Stimulated activated CD4-positive, alpha-beta T cell treated with anti-CD3 and anti-CD28 coated beads, Interleukin-4, amount 100 ng/mL, for 24 hours (primary cell): ENCODE measurements at regions not wholly inside any gene's neighbourhood (a gene's known extent, or its start where the extent isn't known, plus 50 kb on each side); places are given as distances from the start of the nearest gene placed in this dataset.
"Not testable (repeated sequence)": the region's sequence is repeated elsewhere in the genome, so short reads cannot be mapped to it uniquely, and the experiment has no call there.

Experiments used
- DNase-seq: peaks from one replicate; pipeline ENCODE4 v3.0.0-alpha.2; 2020

DNA sequence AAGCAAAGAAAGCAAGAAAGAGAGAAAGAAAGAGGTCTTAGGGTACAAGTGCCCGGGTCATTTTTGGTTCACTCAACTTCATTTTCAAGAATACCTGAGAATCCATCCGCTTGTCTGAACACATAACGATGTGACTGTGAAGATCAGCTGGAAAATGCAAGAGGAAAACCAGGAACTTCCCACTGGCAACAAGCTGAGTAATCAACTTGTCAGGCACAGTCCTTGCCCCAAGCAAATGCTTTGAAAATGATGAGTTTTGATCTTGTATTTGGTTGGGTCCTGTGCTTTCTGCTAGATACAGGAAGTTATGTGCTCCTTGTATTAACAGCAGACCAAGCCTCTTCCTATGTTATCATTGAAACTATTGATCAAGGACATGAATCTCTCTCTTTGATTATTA lies 239.1 kb downstream of the ASMT start:
- DNase-seq, result no peak

DNA sequence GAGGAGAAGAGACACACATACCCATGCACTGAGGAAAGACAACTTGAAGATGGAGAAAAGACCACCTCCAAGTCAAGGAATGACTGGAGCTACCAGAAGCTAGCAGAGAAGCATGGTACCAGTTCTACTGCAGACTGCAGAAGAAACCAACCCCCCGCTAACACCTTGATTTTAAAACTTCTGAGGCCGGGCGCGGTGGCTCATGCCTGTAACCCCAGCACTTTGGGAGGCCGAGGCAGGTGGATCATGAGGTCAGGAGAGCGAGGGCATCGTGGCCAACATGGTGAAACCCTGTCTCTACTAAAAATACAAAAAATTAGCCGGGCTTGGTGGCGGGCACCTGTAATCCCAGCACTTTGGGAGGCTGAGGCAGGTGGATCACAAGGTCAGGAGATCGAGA lies 240.0 kb downstream of the ASMT start:
- not testable (repeated sequence) for DNase-seq

DNA sequence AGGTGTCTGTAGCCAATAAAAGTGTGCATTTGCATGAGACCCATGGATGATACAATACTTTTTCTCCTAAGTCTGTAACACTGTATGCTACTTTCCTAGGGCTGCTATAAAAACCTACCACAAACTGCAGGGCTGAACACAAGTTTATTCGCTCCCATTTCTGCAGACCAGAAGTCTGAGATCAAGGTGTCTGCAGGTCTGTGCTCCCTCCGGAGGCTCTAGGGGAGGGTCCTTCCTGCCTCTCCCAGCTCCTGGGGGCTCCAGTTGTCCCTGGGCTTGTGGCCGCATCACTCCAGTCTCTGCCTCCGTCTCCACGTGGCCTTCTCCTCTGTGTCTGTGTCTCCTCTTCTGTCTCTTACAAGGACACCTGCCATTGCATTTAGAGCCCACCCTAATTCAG lies 244.4 kb downstream of the ASMT start:
- not testable (repeated sequence) for DNase-seq

DNA sequence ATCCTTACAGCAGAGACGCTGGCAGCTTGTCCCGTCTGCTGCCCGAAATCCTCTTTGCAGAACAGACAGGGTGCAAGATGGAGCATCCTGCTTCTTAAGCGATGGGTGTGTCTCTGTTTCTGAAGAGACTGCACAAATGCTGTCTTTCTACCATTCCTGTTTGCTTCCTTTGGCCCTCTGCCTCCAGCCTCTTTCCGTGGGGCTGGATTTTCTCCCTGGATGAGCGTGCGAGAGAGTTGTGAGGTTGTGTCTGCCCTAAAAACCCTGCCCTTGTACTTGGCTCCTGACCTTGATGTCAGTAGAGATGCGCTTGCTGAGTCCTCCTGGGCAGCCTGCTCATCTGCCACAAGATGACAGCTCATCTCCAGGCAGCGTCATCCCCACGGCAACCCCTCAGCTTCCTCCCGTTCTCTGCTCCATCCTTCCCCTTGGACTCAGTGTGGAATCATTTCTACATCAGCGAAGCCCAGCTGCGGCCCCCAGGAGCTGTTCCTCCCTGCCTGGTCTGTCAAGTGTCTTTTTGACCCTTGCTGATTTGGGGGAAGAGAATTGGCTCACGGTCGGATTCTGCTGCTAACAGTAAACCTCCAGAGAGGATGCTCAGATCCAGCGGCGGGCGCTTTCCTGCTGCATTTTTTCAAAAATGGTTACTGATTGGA lies 246.2 kb downstream of the ASMT start:
- no peak for DNase-seq

DNA sequence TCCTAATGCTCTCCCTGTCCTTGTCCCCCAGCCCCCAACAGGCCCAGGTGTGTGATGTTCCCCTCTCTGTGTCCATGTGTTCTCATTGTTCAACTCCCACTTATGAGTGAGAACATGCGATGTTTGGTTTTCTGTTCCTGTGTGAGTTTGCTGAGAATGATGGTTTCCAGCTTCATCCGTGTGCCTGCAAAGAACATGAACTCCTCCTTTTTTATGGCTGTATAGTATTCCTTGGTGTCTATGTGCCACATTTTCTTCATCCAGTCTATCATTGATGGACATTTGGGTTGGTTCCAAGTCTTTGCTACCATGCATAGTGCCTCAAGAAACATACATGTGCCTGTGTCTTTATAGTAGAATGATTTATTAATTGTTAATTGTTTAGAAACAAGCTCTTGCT lies 249.1 kb downstream of the ASMT start:
- not testable (repeated sequence) for DNase-seq

DNA sequence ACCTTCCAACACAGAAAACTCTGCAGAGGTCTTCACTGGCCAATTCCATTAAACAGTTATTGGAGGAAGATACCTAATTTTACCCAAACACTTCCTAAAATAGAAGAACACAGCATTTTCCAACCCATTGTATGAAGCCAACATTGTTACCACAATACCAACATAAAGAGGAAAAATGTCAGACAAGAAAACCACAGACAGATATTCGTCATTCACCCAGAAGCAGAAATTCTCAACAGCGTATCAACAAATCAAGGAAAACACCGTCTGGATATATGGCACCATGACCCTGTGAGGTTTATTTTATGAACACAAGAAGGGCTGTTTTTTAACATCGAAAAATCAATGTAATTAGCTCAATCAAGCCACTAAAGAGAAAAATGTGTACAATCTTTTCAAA lies 255.6 kb downstream of the ASMT start:
- DNase-seq, result no peak

DNA sequence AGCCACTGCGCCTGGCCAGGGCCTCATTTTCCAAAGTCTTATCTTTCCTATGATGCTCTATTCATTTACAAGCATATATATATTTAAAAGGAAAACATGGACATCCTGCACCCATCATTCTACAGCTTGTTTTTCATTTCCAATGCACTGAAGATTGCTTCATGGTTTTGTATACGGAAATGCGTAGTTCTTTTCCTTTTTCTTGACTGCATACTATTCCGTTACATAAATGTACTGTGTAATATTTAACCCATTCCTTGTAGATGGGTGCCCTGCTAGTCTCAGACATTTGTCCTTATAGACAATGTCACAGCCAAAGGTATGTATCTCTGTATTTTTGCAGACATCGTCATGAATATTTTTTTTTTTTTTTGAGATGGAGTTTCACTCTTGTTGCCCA lies 257.0 kb downstream of the ASMT start:
- no peak for DNase-seq

DNA sequence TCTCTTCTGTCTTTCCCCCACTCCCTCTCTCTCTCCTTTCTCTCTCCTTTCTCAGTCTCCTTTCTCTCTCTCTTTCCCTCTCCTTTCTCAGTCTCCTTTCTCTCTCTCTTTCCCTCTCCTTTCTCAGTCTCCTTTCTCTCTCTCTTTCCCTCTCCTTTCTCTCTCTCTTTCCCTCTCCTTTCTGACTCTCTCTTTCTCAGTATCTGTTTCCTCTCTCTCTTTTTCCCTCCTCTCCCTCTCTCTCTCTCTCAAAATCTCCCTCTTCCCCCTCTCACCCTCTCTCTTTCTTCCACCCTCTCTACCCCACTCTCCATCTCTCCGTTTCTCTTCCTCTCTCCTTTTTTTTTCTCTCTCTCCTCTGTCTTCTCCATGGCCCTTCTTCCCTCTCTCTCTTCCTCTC lies 258.8 kb downstream of the ASMT start:
- no peak for DNase-seq

DNA sequence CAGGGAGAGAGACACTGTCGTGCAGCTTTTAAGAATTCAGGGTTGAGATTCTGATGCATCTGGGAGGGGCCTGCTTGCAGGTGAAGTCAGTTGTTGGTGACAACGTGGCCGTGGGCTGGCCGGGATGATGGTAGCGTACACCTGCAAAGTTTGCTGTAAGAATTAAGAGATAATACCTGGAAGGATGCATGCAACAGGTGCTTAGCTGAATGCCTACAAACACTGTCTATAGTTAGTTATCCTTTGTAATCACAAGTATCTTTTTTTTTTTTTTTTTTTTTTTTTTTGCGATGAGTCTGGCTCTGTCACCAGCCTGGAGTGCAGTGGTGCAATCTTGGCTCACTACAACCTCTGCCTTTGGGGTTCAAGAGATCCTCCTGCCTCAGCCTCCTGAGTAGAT lies 259.6 kb downstream of the ASMT start:
- no peak for DNase-seq

DNA sequence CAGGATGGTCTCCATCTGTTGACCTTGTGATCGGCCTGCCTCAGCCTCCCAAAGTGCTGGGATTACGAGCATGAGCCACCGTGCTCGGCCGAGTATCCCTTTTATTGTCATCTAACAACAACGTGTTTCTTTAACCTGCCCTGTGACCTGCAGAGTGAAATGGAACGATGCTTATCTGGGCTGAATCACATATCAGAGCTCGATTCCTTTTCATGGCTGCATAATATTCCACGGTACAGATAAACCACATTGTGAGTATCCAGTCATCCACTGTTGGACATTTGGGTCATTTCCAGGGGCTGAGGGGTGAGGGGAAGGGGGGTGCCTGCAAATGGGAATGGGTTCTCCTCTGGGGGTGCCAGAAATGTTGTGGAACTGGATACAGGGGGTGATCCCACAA lies 260.0 kb downstream of the ASMT start:
- DNase-seq, result no peak

DNA sequence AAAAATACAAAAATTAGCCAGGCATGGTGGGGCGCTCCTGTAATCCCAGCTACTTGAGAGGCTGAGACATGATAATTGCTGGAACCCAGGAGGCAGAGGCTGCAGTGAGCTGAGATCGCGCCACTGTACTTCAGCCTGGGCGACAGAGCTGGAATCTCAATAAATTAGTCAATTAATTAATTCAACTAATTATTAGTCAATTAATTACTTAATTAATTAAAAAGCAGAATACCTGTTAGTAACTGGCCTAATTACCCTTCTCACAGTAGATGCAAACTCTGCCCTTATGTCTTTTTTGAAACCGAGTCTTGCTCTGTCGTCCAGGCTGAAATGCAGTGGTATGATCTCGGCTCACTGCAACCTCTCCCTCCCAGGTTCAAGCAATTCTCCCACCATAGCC lies 261.2 kb downstream of the ASMT start:
- no peak for DNase-seq

DNA sequence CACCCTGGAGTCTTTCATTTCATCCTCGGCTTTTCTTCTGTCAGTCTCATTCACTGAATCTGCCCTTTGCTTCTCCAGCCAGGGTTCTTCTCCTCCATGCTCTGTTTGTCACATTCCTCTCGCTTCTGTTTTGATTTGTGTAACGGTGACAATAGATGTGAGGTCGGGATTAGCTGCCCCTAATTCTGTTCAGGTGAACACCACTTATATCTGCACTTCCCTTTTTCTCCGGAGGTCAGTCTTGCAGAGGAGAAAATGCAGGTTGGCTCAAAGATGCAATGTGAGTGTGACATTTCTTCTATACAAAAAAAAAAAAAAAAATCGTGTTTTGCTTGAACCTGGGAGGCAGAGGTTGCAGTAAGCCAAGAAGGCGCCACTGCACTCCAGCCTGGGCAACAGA lies 262.9 kb downstream of the ASMT start:
- DNase-seq, result no peak

DNA sequence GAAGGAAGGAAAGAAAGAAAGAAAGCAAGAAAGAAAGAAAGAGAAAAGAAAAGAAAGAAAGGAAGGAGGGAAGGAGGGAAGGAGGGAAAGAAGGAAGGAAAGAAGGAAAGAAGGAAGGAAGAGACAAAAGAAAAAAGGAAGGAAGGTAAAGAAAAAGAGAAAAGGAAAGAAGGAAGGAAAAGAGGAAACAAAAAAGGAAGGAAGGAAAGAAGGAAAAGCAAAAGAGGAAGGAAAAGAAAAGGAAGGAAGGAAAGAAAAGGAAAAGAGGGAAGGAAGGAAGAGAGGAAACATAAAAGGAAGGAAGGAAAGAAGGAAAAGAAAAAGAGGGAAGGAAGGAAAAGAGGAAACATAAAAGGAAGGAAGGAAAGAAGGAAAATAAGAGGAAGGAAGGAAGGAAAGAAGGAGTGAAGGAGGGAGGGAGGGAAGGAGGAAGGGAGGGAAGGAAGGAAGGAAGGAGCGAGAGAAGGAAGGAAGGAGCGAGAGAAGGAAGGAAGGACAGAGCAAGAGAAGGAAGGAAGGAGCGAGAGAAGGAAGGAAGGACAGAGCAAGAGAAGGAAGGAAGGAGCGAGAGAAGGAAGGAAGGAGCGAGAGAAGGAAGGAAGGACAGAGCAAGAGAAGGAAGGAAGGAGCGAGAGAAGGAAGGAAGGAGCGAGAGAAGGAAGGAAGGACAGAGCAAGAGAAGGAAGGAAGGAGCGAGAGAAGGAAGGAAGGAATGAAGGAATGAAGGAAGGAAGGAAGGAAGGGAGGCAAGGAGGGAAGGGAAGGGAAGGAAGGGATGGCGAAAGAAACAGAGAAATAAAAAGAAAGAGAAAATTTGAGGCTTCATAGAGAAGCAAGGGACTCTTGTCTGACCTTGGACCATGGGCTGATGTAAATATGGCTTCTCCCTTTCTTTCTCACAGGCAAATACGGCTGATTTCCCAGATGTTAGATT lies 266.3 kb downstream of the ASMT start:
- DNase-seq, result not testable (repeated sequence)

DNA sequence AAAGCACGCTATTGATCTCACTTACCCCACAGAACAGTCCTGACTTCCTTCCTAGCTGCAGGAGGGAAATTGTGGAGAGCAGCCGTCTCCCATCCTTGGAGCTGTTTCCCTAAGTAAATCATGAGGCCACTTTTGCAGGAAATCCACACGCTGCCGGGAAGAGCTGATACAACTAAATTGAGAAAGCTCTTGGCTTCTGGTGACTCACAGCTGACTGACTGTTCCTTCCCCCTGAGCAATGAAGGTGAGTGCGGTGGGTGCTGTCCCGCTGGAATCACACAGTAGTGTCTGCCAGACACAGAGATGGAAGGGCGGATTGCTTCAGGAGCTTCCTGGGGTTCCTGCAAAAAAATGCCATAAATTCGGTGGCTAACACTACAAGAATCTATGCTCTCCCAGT lies 268.9 kb downstream of the ASMT start:
- no peak for DNase-seq

DNA sequence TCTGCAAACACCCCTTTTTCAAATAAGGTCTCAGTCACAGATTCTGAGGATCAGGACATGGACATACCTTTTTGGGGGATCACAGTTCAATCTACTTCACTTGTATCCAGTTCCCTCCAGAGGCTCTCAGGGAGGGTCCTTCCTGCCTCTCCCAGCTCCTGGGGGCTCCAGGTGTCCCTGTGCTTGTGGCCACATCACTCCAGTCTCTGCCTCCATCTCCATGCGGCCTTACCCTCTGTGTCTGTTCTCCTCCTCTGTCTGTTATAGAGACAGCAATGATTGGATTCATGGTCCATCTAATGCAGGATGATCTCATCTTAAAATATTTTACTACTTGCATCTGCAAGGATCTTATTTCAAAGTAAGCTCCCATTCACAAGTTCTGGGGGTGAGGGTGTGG lies 269.6 kb downstream of the ASMT start:
- DNase-seq, result no peak

DNA sequence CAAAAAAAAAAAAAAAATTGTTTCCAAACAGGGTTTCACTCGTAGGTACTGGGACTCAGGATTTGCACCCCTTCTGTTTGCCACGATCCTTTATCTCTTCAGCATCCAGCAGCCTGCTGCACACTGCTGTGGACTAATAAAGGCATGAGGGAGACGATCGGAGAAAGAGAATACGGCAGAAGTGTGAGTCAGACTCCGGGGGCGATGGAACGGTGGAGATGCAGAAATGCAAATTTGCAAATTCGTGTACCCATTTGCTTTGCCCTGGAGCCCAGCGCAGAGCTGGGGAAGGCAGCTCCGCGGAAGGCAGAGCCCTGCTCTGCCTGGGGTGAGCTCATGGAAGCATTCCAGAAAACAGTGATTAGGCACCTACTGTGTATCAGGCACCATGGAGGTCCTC lies 270.3 kb downstream of the ASMT start:
- no peak for DNase-seq

DNA sequence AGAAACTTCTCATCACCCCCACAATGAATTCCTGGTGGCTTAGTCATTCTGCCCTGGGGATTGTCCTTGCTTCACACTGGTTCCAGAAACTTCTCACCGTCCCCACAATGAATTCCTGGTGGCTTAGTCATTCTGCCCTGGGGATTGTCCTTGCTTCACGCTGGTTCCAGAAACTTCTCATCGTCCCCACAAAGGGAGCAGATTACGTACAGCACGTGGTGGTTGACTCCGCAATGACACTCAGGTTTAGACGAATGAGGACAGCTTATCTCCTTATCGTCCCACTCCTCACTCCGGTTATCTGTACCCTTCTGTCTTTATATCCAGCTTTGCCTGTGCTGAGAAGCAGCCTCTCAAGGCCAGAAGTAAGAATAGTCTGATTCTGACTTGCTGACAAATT lies 273.4 kb downstream of the ASMT start:
- not testable (repeated sequence) for DNase-seq

DNA sequence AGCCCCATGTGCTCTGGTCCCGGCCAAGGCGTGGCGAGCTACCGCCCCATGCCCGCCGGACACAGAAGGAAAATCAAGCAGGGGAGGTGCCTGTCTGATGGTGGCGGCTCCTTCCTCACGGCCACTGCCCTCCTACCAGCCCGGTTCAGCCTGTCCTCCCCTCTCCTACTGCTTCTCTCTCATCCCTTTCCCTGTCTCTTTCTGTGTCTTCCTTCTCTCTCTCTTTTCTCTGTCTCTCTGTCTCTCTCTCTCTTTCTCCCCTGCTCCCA lies 279.1 kb downstream of the ASMT start:
- DNase-seq, result no peak

DNA sequence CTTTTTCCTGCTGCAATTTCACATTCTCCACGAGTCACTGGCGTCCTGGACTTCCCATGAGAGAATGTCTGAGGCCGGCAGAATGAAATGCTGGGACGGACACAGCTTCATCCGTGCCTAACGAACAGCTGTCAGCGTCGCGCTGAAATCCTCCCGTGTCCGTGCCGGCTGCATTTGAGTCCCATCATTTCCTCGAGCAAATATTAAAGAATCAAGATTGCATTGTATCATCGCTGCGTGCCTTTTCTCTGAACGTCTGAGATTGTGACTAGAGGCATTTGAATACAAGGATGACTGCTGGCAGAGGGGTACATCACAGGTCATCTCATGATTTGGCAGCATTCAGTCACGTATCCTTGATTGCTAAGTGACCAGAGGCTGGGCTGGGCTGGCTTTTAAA lies 279.9 kb downstream of the ASMT start:
- no peak for DNase-seq

DNA sequence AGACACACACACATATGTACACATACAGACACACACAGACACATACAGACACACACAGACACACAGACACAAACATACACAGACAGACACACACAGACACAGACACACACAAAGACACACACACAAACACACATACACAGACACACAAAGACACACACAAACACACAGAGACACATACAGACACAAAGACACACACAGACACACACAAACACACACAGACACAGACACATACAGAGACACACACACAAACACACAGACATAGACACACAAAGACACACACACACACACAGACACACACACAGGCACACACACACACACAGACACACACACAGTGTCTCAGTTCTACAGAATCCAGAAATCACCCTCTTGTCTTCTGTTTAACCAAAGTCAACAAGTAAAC lies 280.7 kb downstream of the ASMT start:
- no peak for DNase-seq

DNA sequence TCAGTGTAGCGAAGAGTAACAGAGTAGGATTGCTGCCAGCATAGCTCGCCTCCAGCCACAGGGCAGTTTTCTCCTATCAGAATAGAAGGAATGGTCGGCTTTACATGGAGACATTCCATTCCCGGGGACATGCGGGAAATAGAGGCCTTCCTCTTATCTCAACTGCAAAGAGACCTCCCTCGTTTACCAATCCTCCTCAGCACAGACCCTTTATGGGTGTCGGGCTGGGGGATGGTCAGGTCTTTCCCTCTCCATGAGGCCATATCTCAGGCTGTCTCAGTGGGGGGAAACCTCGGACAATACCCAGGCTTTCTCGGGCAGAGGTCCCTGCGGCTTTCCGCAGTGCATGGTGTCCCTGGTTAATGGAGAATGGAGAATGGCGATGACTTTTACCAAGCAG lies 285.0 kb downstream of the ASMT start:
- no peak for DNase-seq

DNA sequence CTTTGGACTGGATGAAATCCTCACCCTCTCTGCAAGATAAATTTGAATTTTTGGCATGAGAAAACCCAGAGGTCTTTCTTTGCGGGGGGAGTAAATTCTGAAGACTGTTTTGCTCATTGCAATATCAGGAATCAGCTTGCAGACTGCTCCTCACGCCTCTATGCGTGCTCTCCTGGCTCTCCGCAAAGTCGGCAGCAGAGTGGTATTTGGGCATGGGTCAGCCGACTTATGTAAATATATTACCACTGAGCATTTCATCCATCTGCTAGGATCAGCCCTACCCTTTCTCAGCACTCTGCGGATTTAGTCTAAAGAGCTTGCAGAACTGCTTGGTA lies 288.0 kb downstream of the ASMT start:
- no peak for DNase-seq

DNA sequence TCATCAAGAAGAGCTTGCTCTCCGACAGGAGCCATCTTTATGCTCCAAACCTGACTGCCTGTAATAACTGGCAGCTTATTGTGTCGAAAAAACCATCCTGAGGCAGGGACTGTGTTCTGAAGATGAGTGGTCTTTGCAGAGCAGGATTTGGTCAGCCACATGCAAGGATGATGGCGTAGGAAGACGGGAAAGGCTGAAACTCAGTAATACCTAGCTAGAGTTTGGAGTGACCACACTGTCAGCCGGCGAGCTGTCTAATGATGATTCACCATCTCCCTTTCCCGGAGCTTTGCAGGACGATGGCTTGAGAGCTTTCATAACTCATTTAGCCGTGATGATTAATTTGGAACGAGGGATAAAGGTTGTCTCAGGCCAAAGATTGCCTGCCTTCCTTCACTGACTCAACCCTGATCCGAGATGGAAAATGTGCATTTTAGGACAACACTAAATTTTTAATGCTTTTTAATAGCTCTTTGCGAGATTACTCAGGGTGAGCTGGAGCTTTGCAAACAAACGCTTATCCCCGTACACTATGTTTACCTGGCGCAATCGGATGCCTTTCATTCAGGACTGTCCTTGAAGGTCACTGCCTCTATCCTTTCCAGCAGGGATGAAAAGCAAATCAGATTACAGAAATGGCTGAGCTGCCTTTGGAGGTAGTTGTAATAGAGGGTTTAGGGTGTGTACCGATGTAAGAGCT lies 288.5 kb downstream of the ASMT start:
- DNase-seq, result no peak

DNA sequence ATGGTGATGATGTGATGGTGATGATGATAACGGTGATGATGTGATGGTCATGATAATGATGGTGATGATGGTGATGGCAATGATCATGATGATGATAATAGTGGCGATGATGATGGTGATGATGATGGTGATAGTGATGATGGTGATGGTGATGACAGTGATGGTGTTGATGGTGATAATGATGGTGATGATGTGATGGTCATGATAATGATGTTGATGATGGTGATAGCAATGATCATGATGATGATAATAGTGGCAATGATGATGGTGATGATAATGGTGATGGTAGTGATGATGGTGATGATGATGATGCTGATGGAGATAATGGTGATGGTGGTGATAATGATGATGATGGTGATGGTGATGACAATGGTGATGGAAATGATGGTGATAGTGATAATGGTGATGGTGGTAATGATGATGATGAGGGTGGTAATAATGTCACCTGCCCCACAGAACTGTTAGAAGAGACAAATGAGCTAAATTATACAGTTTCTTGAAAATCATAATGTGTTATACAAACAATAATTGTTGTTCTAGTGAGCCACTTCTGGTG lies 289.9 kb downstream of the ASMT start:
- DNase-seq, result no peak
